Parathyroid adenoma (tissue), 2 donors: ENCODE measurements at regions not wholly inside any gene's neighbourhood (a gene's known extent, or its start where the extent isn't known, plus 50 kb on each side); places are given as distances from the start of the nearest gene placed in this dataset.
A peak's percentile ranks its signal among the peaks of the same experiment; 100 is the strongest.
"Not testable (repeated sequence)": the region's sequence is repeated elsewhere in the genome, so short reads cannot be mapped to it uniquely, and the experiment has no call there.

Source experiments
- H2AFZ ChIP-seq: fragments of 300-600 bp; sonication (generic); one replicate; pipeline ENCODE4 v1.7.0; 2017; ENCODE audit warnings: antibody characterized with exemption, mild to moderate bottlenecking
- H3K27ac ChIP-seq: fragments of 300-600 bp; sonication (generic); one replicate; pipeline ENCODE4 v1.7.0; 2017
- H3K27me3 ChIP-seq: fragments of 300-600 bp; sonication (generic); one replicate; pipeline ENCODE4 v1.7.0; 2017; ENCODE audit warnings: low read length; ENCODE audit not compliant: control insufficient read depth, insufficient read depth
- H3K36me3 ChIP-seq: fragments of 300-600 bp; sonication (generic); one replicate; pipeline ENCODE4 v1.7.0; 2017; ENCODE audit warnings: low read length; ENCODE audit not compliant: control insufficient read depth, insufficient read depth
- H3K4me1 ChIP-seq: fragments of 300-600 bp; sonication (generic); one replicate; pipeline ENCODE4 v1.7.0; 2017; ENCODE audit warnings: control low read depth
- H3K4me2 ChIP-seq: fragments of 300-600 bp; sonication (generic); one replicate; pipeline ENCODE4 v1.7.0; 2017; ENCODE audit warnings: low read length
- H3K4me3 ChIP-seq: fragments of 300-600 bp; sonication (generic); one replicate; pipeline ENCODE4 v1.7.0; 2017; ENCODE audit warnings: low read depth, low read length
- H3K79me2 ChIP-seq: fragments of 300-600 bp; sonication (generic); one replicate; pipeline ENCODE4 v1.7.0; 2017; ENCODE audit warnings: control low read depth
- H3K9ac ChIP-seq: fragments of 300-600 bp; sonication (generic); one replicate; pipeline ENCODE4 v1.7.0; 2017; ENCODE audit warnings: mild to moderate bottlenecking
- H3K9me3 ChIP-seq: fragments of 300-600 bp; sonication (generic); one replicate; pipeline ENCODE4 v1.7.0; 2017; ENCODE audit warnings: low read length; ENCODE audit not compliant: control insufficient read depth
- CTCF ChIP-seq: fragments of 300-600 bp; sonication (generic); IDR thresholded peaks from one replicate; pipeline ENCODE4 v1.7.0; 2017; ENCODE audit warnings: antibody characterized with exemption, mild to moderate bottlenecking
- donor health status: primary hyperparathyroidism.

GRCh38 chrX:93177930-93178329 is 495.4 kb downstream of the NAP1L3 start:
- Histone ChIP-seq H3K9me3 (no peaks in the 10 kb centered on the region), H3K27ac (no peak overlapping the region), H2AFZ (no peak overlapping the region), H3K36me3 (no peaks in the 10 kb centered on the region), H3K9ac (no peak overlapping the region), H3K4me3 (no peak overlapping the region), H3K4me1 (no peaks in the 10 kb centered on the region), H3K4me2 (no peak overlapping the region), H3K79me2 (no peaks in the 10 kb centered on the region), H3K27me3 (no peaks in the 10 kb centered on the region)
- no peak for TF ChIP-seq CTCF

DNA sequence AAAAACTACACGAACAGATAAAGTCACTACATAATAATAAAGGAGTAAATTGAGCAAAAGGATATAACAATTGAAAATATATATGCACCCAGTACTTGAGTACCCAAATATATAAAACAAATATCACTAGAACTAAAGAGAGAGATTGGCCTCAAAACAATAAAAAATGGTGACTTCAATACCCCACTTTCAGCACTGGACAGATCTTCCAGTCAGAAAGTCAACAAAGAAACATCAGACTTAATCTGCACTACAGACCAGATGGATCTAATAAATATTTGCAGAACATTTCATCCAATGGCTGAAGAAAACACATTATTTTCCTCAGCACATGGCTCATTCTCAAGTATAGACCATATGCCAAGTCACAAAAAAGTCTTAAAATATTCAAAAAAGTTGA is 503.6 kb downstream of the NAP1L3 start:
- no peaks in the 10 kb centered on the region for H3K36me3 ChIP-seq
- no peak overlapping the region for H3K4me3 ChIP-seq
- H2AFZ ChIP-seq: no peak overlapping the region
- no peaks in the 10 kb centered on the region for H3K4me1 ChIP-seq
- TF ChIP-seq CTCF: no peak
- no peaks in the 10 kb centered on the region for H3K79me2 ChIP-seq
- no peaks in the 10 kb centered on the region for H3K9me3 ChIP-seq
- H3K27me3 ChIP-seq: no peaks in the 10 kb centered on the region
- H3K9ac ChIP-seq: no peak overlapping the region
- no peak overlapping the region for H3K4me2 ChIP-seq
- no peak overlapping the region for H3K27ac ChIP-seq

GRCh38 chrX:93120805-93121204 is 552.6 kb downstream of the NAP1L3 start:
- Histone ChIP-seq H3K9ac (no peak overlapping the region), H3K79me2 (no peaks in the 10 kb centered on the region), H3K9me3 (no peaks in the 10 kb centered on the region), H3K4me2 (no peak overlapping the region), H3K4me1 (no peaks in the 10 kb centered on the region), H3K36me3 (no peaks in the 10 kb centered on the region), H3K4me3 (no peak overlapping the region), H3K27me3 (no peaks in the 10 kb centered on the region), H2AFZ (peak overlapping the region; percentile 17), H3K27ac (no peak overlapping the region)
- TF ChIP-seq CTCF: no peak

GRCh38 chrX:93103353-93104067 is 569.9 kb downstream of the NAP1L3 start:
- not testable (repeated sequence) for H2AFZ ChIP-seq, H3K4me1 ChIP-seq, H3K4me3 ChIP-seq, H3K4me2 ChIP-seq, H3K27ac ChIP-seq, H3K79me2 ChIP-seq, H3K9me3 ChIP-seq, H3K9ac ChIP-seq, H3K36me3 ChIP-seq, H3K27me3 ChIP-seq

DNA sequence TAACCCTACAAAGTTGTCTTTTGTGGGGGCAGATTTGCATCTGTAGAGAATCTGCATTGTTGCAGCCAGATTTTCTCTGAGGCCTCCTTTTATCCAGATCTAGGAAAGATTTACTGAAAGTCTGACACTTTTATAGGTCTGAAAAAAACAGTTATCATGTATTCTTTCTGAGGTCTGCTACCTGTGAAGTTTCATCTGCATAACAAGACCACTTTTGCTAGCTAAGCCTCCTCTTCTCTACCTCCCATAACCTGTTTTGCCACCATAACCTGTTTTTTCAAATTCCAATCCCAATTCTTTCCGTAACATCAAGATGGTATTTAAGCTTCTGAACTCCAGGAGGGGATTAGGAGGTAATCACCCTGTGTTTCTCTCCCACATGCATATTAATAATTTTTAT is 577.8 kb downstream of the NAP1L3 start:
- H3K36me3 ChIP-seq, H3K27me3 ChIP-seq, H3K4me1 ChIP-seq, H2AFZ ChIP-seq, H3K4me2 ChIP-seq, H3K79me2 ChIP-seq, H3K9ac ChIP-seq, H3K4me3 ChIP-seq, H3K27ac ChIP-seq, H3K9me3 ChIP-seq: not testable (repeated sequence)

DNA sequence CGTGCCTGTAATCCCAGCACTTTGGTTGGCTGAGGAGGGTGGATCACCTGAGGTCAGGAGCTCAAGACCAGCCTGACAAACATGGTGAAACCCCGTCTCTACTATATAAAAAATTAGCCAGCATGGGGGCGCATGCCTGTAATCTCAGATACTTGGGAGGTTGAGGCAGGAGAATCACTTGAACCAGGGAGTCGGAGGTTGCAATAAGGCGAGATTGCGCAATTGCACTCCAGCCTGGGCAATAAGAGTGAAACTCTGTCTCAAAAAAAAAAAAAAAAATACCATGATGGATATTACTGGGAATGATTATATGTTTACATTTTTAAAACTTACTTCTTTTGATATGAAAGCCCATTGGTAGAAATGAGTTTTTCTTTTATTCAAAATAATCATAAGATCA is 594.5 kb downstream of the NAP1L3 start:
- not testable (repeated sequence) for H3K9ac ChIP-seq, H3K9me3 ChIP-seq, H3K27me3 ChIP-seq, H2AFZ ChIP-seq, H3K27ac ChIP-seq, H3K4me3 ChIP-seq, H3K4me1 ChIP-seq, H3K36me3 ChIP-seq, H3K4me2 ChIP-seq, H3K79me2 ChIP-seq

DNA sequence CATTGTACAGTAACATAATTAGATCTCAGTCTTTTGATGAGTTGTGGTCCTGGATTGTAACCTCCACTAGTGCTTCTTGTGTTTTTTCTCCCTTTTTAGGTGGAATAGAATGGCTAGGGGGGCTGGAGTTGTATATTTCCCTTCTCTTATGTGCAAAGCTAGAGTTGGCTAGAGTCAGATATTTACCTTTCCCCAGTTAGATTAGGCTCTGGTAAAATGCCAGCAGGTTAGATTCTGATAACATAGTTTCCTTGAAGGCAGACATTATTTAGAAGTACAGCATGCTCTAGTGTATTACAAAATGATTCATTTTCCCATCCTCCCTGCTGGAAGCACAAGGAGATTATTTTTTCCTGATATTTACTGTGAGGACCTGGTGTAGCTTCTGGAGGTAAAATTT is 618.1 kb downstream of the NAP1L3 start:
- H3K4me3 ChIP-seq, H2AFZ ChIP-seq, H3K27ac ChIP-seq, H3K9me3 ChIP-seq, H3K9ac ChIP-seq, H3K36me3 ChIP-seq, H3K4me2 ChIP-seq, H3K4me1 ChIP-seq, H3K27me3 ChIP-seq, H3K79me2 ChIP-seq: not testable (repeated sequence)

- not testable (repeated sequence) for H3K9ac ChIP-seq, H2AFZ ChIP-seq, H3K4me2 ChIP-seq
Observed at GRCh38 chrX:93019841-93020240, 653.5 kb downstream of the NAP1L3 start.

DNA sequence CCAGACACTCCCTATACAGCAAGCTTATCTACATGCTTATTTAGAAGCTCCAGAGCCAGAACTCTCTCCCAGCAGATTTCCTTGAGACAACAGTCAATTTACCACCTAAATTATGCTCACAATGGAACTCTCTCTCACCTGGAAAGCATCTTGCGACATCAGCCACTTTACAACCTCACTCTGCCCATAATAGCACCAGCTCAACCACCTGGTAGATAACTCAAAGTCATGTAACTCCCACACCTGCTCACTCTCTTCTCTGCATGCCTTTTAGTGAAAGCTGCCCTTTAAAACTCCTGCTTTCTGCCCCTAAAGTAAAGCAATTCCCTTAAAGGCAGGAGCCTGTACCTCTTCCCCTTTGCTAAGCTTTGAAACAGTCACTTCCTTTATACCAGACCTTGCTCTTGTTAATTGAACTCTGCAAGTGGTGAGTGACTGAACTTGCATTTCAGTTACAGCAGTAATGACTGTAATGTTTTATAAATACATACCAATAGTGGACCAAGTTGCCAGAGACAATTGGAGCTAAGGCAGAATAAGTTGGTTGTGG is 658.8 kb downstream of the NAP1L3 start:
- H2AFZ ChIP-seq, H3K27me3 ChIP-seq, H3K36me3 ChIP-seq, H3K79me2 ChIP-seq, H3K4me3 ChIP-seq, H3K9ac ChIP-seq, H3K27ac ChIP-seq, H3K9me3 ChIP-seq, H3K4me2 ChIP-seq, H3K4me1 ChIP-seq: not testable (repeated sequence)

More at GRCh38 chrX:93019841-93020240, 653.5 kb downstream of the NAP1L3 start:
- H3K36me3 ChIP-seq, H3K9me3 ChIP-seq, H3K27ac ChIP-seq, H3K4me3 ChIP-seq, H3K79me2 ChIP-seq, H3K4me1 ChIP-seq, H3K27me3 ChIP-seq: not testable (repeated sequence)
